Astrocyte of the spinal cord (primary cell): ENCODE measurements at regions not wholly inside any gene's neighbourhood (a gene's known extent, or its start where the extent isn't known, plus 50 kb on each side); places are given as distances from the start of the nearest gene placed in this dataset.
"Not testable (repeated sequence)": the region's sequence is repeated elsewhere in the genome, so short reads cannot be mapped to it uniquely, and the experiment has no call there.

ENCODE experiments used
- DNase-seq: peaks from one replicate; pipeline ENCODE4 v3.0.0; 2011; ENCODE audit warnings: low read depth, low spot score
- H3K4me3 ChIP-seq: 2 replicates; pipeline ENCODE4 v1.5.1; 2011; ENCODE audit warnings: low read depth, mild to moderate bottlenecking, low read length, moderate library complexity
- CTCF ChIP-seq: IDR thresholded peaks from 2 replicates; pipeline ENCODE4 v1.5.1; 2012; ENCODE audit warnings: low read depth, mild to moderate bottlenecking, low read length, inconsistent platforms
- in situ Hi-C: cut with HindIII; loops from 2 replicates; pipeline ENCODE4 v1.10.0; 2017; ENCODE audit warnings: low sequenced_read_pairs

DNA sequence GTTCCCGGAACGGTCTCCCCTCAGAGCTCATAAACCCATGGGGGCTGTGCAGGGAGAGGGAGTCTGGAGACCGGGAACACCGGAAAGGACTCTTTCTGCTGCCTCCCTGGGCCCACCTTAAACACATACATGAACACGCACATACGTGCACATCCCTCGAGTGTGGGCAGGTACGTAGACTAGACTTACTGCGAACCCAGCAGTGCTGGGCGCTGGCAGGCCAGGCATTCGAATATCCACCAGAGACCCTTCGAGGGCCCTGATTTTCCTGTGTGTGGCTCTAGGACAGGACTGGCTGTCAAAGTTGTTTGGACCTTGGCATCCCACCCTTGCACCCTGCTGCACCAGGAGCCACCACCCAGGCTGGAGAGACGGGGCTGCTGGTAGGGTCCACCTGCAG lies 102.7 kb downstream of the PLXNA1 start:
- H3K4me3 ChIP-seq = no peak overlapping the region
- TF ChIP-seq CTCF = no peak
- DNase-seq = no peak
- in situ Hi-C loops = no loop called here

DNA sequence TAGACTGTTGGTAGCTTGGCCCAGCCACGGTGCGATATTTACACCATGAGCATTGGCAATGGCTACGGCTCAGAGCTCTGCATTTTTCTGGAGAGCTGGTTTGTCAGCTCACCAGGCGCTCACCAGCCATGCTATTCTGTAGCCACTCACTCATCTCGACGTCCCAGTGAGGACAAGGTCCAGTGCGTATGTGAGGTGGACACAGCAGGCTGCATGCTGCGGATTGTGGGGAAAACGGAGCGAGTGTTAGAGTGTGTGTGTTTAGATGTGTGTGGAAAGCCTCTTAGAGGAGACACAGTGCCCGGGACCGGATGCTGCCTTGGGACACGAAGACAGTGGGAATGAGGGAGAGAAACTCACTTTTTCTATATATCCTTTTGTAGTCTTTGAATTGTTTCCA lies 103.7 kb downstream of the PLXNA1 start:
- DNase-seq, in situ Hi-C loops, H3K4me3 ChIP-seq: not testable (repeated sequence)

GRCh38 chr3:127087441-127087840 lies 104.5 kb downstream of the PLXNA1 start:
- no peak overlapping the region for H3K4me3 ChIP-seq
- in situ Hi-C loops = no loop called here
- DNase-seq = no peak
- no peak for TF ChIP-seq CTCF

DNA sequence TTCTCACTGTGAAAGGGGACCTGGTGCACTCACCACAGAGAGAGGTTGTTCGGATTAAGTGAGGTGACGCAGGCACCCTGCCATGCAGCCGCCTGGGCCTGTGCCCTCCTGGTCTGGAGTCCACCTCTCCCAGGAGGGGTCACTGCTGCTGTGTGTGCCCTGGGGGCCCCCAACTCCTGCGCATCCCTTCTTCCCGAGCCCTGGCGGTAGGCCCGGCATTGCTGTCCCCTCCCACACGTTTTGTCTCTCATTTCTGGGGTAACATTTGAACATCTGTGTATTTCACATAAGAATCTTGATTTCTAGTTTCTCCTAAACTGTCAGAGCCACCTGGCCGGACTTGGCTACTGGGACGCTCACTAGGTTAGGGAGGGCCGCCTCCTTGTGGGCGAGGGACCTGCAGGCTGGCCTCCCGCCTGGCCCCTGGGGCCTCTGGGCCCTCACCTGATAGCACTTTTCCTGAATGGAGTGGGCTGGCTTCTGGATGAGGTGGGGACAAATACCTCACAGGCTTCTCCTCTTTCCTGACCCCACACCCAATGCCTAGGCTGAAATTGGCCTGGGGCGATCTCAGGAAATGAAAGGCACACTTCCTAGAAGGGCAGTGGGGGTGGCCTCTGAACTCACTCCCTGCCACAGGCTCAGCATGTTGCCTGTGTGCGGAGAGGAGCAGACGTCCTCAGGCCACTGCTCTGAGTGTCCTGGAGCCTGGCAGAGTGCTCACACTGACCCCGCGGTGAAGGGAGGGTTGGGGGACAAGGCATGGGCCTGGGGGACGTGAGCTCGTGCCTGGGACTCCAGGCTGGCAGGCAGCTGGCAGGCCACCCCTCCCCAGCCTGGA lies 104.2 kb upstream of the PRR23E start:
- DNase-seq = no peak
- no peak for TF ChIP-seq CTCF
- H3K4me3 ChIP-seq = no peak overlapping the region
- in situ Hi-C loops = no loop called here

DNA sequence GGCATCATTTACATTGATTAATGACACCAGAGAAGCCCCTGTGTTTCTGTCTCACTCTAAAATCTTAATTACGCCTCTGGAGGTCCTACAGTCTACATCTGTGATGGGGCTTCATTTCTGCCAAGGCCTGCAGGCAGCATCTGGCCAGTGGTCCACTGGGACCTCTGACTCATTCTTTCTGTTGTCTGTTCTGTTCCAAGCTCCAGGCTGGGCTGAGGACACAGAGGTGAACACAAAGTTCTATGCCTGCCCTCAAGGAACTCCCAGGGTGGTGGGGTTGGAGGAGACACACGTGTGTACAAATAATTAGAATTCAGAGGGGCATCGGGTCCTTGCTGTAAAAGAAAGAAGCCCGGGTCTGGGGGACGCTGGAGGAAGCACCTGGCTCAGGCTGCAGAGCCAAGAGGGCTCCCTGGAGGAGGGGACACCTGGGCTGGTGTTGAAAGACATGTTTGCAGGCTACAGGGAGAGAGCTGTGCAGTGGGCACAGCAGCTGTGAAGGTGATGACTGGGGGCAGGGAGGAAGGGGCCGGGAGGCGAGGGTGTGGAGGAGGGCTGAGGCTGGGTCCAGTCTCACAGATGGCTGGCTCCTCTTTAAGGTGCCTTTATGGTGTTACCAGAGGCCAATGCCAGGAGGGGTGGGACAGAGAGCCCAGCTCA lies 103.3 kb upstream of the PRR23E start:
- DNase-seq = peak; percentile 5
- H3K4me3 ChIP-seq = no peak overlapping the region
- TF ChIP-seq CTCF = no peak
- in situ Hi-C loops = no loop called here

DNA sequence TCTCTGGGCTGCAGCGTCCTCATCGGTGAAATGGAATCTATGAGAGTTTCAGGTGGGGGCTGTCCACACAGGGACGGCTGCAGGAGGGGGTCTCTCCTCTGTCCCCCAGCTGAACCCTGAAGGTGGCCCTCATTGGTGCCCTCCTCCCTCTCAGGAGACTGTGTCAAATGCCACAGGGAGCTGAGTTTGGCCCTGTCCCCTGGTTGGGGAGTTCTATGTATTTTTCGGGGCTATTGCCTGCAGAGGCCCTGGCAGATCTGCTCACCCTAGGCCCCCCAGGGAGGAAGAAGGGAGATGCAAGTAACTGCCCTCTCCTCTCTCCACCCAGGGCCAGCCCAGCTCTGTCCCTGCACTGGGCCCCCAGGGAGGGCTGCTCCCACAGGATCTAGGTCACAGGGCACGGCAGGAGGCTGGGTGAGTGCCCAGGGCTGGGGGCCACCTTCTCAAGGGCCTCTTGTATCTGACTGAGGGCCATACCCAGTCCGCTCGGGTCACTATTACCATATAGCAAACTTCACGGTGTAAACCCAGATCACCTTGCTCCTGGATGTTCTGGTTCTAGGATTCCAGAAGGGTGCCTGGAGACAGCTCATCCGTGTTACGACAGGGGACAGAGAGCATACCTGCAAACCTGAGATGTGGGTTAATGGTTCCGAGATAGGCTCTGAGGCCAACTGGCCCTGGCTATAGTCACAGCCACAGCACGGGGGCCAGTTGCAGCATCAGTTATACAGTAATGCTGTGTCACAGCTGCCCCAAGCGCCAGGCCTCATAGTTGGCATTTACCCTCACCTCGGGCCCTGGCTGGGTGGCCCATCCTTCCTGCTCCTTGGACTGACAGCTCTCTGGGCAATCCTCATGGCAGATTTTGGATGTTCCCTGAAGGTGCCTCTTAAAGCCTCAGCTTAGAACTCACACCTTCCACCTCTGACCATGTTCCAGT lies 102.4 kb upstream of the PRR23E start:
- H3K4me3 ChIP-seq = no peak overlapping the region
- in situ Hi-C loops = no loop called here
- no peak for TF ChIP-seq CTCF
- DNase-seq = no peak
